ENCODE measurements at regions not wholly inside any gene's neighbourhood (a gene's known extent, or its start where the extent isn't known, plus 50 kb on each side); places are given as distances from the start of the nearest gene placed in this dataset.

DNA sequence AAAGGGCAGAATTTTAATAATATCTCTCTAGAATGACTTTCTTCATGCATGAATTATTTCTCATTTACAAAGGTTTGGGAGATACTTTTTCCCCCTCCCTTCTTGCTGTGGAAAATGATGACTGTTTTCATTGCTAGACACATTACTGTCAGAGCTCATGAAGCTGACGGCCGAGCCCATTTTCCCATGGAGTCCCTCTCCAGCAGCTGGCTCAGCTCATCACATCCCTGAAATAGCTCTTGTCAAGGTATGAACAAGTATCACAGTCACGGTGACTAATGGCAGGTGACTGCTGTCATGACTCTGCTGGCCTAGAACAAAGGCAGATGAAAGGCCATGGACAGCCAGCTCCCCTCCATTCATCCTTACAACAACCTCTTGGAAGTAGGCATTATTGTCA lies 208.1 kb downstream of the ABCC12 start:
- Histone ChIP-seq H3K4me3 (ENCODE audit: low read depth, low read length) (no peak overlapping the region), H3K27me3 (ENCODE audit: control insufficient read depth, insufficient read depth, low read length) (no peaks in the 10 kb centered on the region), H3K36me3 (ENCODE audit: control insufficient read depth, insufficient read depth, low read length) (no peaks in the 10 kb centered on the region)
- DNase-seq (ENCODE audit: low read depth): no peak
- CTCF ChIA-PET: interaction anchor here (1.3 kb wide), 1 partner anchor 17 kb away, joined by 3 read pairs; no protein-coding TSS in a partner anchor
- TF ChIP-seq, protein P1, sequence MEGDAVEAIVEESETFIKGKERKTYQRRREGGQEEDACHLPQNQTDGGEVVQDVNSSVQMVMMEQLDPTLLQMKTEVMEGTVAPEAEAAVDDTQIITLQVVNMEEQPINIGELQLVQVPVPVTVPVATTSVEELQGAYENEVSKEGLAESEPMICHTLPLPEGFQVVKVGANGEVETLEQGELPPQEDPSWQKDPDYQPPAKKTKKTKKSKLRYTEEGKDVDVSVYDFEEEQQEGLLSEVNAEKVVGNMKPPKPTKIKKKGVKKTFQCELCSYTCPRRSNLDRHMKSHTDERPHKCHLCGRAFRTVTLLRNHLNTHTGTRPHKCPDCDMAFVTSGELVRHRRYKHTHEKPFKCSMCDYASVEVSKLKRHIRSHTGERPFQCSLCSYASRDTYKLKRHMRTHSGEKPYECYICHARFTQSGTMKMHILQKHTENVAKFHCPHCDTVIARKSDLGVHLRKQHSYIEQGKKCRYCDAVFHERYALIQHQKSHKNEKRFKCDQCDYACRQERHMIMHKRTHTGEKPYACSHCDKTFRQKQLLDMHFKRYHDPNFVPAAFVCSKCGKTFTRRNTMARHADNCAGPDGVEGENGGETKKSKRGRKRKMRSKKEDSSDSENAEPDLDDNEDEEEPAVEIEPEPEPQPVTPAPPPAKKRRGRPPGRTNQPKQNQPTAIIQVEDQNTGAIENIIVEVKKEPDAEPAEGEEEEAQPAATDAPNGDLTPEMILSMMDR (IDR thresholded peaks at IDR 0.05; ENCODE audit: insufficient read depth, low read depth, low read length): no peak
- POLR2A ChIA-PET: no interaction called here

DNA sequence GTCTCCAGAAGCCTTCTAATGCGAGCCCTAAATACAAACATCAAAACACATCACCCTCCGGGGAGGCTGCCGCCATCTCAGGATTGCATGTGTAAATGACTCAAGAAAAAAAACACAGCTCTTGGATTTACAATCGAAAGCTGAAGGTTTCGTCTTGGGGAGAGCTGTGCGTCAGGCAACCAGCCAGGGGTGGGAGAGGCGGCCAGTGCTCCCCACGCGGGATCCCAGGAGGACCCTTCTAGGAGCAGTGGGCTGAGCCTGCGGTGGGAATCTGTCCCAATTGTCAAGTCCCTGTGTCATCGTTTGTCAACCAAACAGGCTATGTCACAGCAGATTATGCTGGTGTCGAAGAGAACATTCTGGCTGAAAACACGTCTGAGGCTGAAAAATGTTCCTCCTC lies 209.7 kb downstream of the ABCC12 start:
- POLR2A ChIA-PET: no interaction called here
- H3K4me3 ChIP-seq (ENCODE audit: low read depth, low read length): no peak overlapping the region
- H3K36me3 ChIP-seq (ENCODE audit: control insufficient read depth, insufficient read depth, low read length): no peaks in the 10 kb centered on the region
- CTCF ChIA-PET: interaction anchor here (1.1 kb wide), 1 partner anchor 31 kb away, joined by 4 read pairs; no protein-coding TSS in a partner anchor
- no peak for DNase-seq (ENCODE audit: low read depth)
- 0 out of 2 replicates have a peak, but pooled peaks cover 3% of the 10 kb centered on the region for H3K27me3 ChIP-seq (ENCODE audit: control insufficient read depth, insufficient read depth, low read length)
- TF ChIP-seq, protein P1 (IDR thresholded peaks at IDR 0.05; ENCODE audit: insufficient read depth, low read depth, low read length): no peak

DNA sequence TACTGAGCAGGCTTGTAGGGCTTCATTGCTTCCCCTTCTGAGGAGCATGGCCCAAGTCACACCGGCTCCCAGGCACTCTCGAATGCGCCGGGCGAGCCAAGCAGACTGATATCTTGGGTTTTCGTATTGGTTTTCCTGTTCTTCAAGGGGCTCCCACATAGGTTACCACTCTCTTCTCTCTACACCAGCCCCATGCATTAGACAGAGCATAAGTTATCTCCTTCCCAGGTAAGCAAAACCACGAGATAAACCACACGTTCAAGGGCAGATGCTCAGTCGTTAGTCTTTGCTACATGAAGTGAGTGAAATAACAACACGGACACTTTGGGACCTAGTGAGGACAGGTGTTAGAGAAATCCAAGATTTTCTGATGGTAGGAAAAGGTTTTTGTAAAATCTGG lies 211.2 kb downstream of the ABCC12 start:
- POLR2A ChIA-PET: no interaction called here
- DNase-seq (ENCODE audit: low read depth): no peak
- Histone ChIP-seq H3K4me3 (ENCODE audit: low read depth, low read length) (no peak overlapping the region), H3K27me3 (ENCODE audit: control insufficient read depth, insufficient read depth, low read length) (0 out of 2 replicates have a peak, but pooled peaks cover 3% of the 10 kb centered on the region), H3K36me3 (ENCODE audit: control insufficient read depth, insufficient read depth, low read length) (no peaks in the 10 kb centered on the region)
- CTCF ChIA-PET: no interaction called here
- TF ChIP-seq, protein P1 (IDR thresholded peaks at IDR 0.05; ENCODE audit: insufficient read depth, low read depth, low read length): no peak

DNA sequence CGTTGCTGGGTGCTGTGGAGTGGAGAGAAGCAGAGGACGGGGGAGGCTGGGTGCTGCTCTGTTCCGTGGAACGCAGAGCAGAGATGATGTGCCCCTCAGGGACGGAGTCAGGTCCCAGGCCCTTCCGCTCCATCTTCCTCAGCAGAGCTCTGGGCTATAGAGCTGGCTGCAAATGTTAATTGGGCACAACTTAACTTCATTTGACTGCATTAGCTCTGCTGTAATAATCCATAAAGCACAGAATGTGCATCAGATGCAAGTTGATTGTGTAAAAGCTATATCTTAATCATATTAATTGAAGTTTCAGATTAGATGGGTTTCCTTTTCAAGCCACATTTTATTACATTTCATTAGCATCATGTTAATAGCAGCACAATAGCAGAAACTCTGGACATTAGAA lies 212.6 kb downstream of the ABCC12 start:
- Histone ChIP-seq H3K27me3 (ENCODE audit: control insufficient read depth, insufficient read depth, low read length) (0 out of 2 replicates have a peak, but pooled peaks cover 3% of the 10 kb centered on the region), H3K36me3 (ENCODE audit: control insufficient read depth, insufficient read depth, low read length) (no peaks in the 10 kb centered on the region), H3K4me3 (ENCODE audit: low read depth, low read length) (no peak overlapping the region)
- ChIA-PET POLR2A (no interaction called here), CTCF (no interaction called here)
- TF ChIP-seq, protein P1 (IDR thresholded peaks at IDR 0.05; ENCODE audit: insufficient read depth, low read depth, low read length): no peak
- DNase-seq (ENCODE audit: low read depth): no peak

DNA sequence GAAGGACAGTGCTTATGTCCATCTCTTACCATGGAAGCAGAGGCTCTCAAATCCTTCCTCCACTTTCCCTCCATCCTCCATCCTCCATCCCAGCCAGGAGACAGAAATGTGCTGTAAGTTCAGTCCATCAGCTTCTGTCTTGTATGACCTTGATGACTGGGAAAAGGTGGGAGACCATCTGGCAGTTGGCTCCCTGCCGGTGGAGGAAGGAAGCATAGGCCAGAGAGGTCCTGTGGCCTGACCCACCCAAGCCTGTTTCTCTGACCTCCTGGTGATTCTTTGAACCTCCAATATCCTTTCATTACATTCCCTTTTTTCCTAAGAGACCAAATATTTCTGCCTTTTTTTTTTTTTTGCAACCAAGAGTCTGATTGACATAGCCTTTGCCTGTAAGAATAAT lies 215.3 kb downstream of the ABCC12 start:
- TF ChIP-seq, protein P1 (IDR thresholded peaks at IDR 0.05; ENCODE audit: insufficient read depth, low read depth, low read length): no peak
- Histone ChIP-seq H3K36me3 (ENCODE audit: control insufficient read depth, insufficient read depth, low read length) (no peaks in the 10 kb centered on the region), H3K27me3 (ENCODE audit: control insufficient read depth, insufficient read depth, low read length) (peaks cover 3% of the 10 kb centered on the region; the same call in 1 of the 2 replicates), H3K4me3 (ENCODE audit: low read depth, low read length) (no peak overlapping the region)
- ChIA-PET POLR2A (no interaction called here), CTCF (no interaction called here)
- no peak for DNase-seq (ENCODE audit: low read depth)

All from BJ (cell line).